Naive B cell (primary cell): ENCODE measurements at regions not wholly inside any gene's neighbourhood (a gene's known extent, or its start where the extent isn't known, plus 50 kb on each side); places are given as distances from the start of the nearest gene placed in this dataset.

Experiments
- ATAC-seq, 2 donors: fragments of 150-1000 bp; cut with Tn5 transposase; 2 replicates each; pipeline ENCODE4 v1.10.0; 2021; ENCODE audit warnings: low read depth in 2 of 2, mild to moderate bottlenecking in 2 of 2, moderate library complexity in 2 of 2
- DNase-seq: peaks from one replicate; pipeline ENCODE4 v3.0.0; 2022
- H3K27ac Mint-ChIP-seq, 6 donors: one replicate each; pipeline ENCODE4 v1.8.0; 2020 to 2022; ENCODE audit warnings: mild to moderate bottlenecking in 6 of 6, mixed read lengths in 6 of 6, moderate library complexity in 5 of 6, inconsistent platforms in 2 of 6
- H3K27me3 Mint-ChIP-seq, 3 donors: one replicate each; pipeline ENCODE4 v1.8.0; 2021 to 2022; ENCODE audit warnings: mixed read lengths in 3 of 3, mild to moderate bottlenecking in 1 of 3
- H3K36me3 Mint-ChIP-seq, 2 donors: one replicate each; pipeline ENCODE4 v1.8.0; 2020 to 2022; ENCODE audit warnings: mixed read lengths in 2 of 2, inconsistent platforms in 1 of 2, mild to moderate bottlenecking in 1 of 2
- H3K4me1 Mint-ChIP-seq, 3 donors: one replicate each; pipeline ENCODE4 v1.8.0; 2020 to 2022; ENCODE audit warnings: mixed read lengths in 3 of 3, inconsistent platforms in 1 of 3, mild to moderate bottlenecking in 1 of 3, moderate library complexity in 1 of 3
- H3K4me3 Mint-ChIP-seq, 8 donors: one replicate each; pipeline ENCODE4 v1.8.0; 2020 to 2022; ENCODE audit warnings: mild to moderate bottlenecking in 8 of 8, mixed read lengths in 8 of 8, moderate library complexity in 8 of 8, inconsistent platforms in 2 of 8
- H3K9me3 Mint-ChIP-seq, 7 donors: one replicate each; pipeline ENCODE4 v1.8.0; 2020 to 2022; ENCODE audit warnings: mixed read lengths in 7 of 7, mild to moderate bottlenecking in 5 of 7, inconsistent platforms in 2 of 7, moderate library complexity in 1 of 7

- Mint-ChIP-seq H3K36me3 (no peaks in the 10 kb centered on the region), H3K27me3 (peaks cover 44 to 82% (median 82%) of the 10 kb centered on the region in 3 donors), H3K4me3 (peak overlapping the region; percentile 91 to 99 (median 96)), H3K4me1 (peaks cover 10 to 31% (median 21%) of the 10 kb centered on the region in 3 donors), H3K27ac (peak overlapping the region; percentile 82 to 98 (median 94)), H3K9me3 (no peaks in the 10 kb centered on the region)
- DNase-seq (no peak), ATAC-seq (peak; percentile 11 to 13)
Measured at GRCh38 chr2:118223511-118223991, 135.3 kb downstream of the INSIG2 start.

DNA sequence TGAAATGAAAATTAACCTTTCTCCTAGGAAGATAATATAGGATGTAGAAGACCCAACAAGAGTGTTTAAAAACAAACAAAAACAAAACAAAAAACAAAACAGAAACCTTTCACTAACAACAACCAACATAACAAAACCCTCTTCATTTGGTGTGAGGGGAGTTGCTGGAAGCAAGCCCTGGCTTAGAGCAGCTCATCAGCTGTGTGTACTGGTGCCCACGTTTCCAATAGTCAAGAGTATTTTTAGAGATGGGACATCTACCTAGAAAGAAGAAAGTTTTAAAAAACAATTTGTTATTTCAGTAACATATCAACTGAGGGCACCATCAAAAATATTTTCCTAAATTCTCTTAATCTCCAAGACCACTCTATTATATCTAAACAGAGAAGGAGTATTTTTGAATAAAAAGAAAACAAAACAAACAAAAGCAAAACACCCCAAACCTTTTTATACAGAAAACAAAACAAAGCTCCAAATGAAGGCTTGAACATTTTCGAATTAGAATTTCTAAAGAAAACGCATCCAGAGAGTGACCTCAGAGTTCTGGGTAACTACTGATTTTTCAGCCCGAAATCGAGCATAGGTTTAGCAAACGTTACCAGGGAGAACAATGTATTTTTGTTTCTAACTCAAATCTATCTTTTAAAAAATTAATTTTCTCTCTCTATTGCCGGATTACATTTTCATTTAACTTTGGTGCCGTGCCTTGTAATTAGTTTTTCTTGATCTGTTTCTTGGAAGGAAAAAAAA is 134.6 kb downstream of the INSIG2 start:
- no peaks in the 10 kb centered on the region for H3K36me3 Mint-ChIP-seq
- no peak for DNase-seq
- no peak for ATAC-seq
- H3K4me1 Mint-ChIP-seq: peaks cover 10 to 31% (median 21%) of the 10 kb centered on the region in 3 donors
- H3K27me3 Mint-ChIP-seq: peaks cover 39 to 82% (median 75%) of the 10 kb centered on the region in 3 donors
- no peaks in the 10 kb centered on the region for H3K9me3 Mint-ChIP-seq
- H3K4me3 Mint-ChIP-seq: peak overlapping the region; percentile 91 to 99 (median 96)
- H3K27ac Mint-ChIP-seq: peak overlapping the region in 5 of 6 donors; percentile 76 to 98 (median 95)

DNA sequence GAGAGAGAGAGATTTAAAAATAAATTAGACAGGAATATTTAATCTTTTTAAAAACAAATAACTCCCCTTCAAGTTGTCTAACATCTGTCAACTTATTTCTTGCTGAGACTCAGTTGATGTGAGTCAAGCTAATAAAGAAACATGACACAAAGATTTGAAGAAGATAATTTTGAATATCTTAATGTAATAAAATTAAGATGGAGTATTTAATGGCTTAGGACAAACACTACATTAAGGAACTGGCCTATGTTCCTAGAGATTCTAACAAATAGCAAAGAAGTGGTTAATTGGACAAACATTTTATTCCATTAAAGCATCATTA is 134.0 kb downstream of the INSIG2 start:
- Mint-ChIP-seq H3K36me3 (no peaks in the 10 kb centered on the region), H3K27ac (peak overlapping the region in 2 of 6 donors; percentile 13 to 44), H3K4me1 (peaks cover 10 to 31% (median 21%) of the 10 kb centered on the region in 3 donors), H3K27me3 (peaks cover 38 to 80% (median 71%) of the 10 kb centered on the region in 3 donors), H3K4me3 (peak overlapping the region in 5 of 8 donors; percentile 54 to 96 (median 93)), H3K9me3 (no peaks in the 10 kb centered on the region)
- DNase-seq (no peak), ATAC-seq (no peak)

GRCh38 chr2:118221536-118222272 is 133.4 kb downstream of the INSIG2 start:
- H3K4me3 Mint-ChIP-seq: peak overlapping the region in 5 of 8 donors; percentile 5 to 94 (median 55)
- H3K27me3 Mint-ChIP-seq: peaks cover 35 to 78% (median 66%) of the 10 kb centered on the region in 3 donors

GRCh38 chr2:118219611-118220010 is 131.3 kb downstream of the INSIG2 start:
- H3K27ac Mint-ChIP-seq: no peak overlapping the region
- DNase-seq (no peak), ATAC-seq (no peak)
- no peaks in the 10 kb centered on the region for H3K9me3 Mint-ChIP-seq
- H3K4me1 Mint-ChIP-seq: peaks cover 10 to 21% (median 13%) of the 10 kb centered on the region in 3 donors
- peaks cover 26 to 69% (median 57%) of the 10 kb centered on the region in 3 donors for H3K27me3 Mint-ChIP-seq
- H3K36me3 Mint-ChIP-seq: no peaks in the 10 kb centered on the region
- H3K4me3 Mint-ChIP-seq: no peak overlapping the region

More at GRCh38 chr2:118221536-118222272, 133.4 kb downstream of the INSIG2 start:
- no peaks in the 10 kb centered on the region for H3K36me3 Mint-ChIP-seq
- peak; percentile 21 to 48 for ATAC-seq
- peaks cover 10 to 31% (median 21%) of the 10 kb centered on the region in 3 donors for H3K4me1 Mint-ChIP-seq
- peak overlapping the region in 2 of 6 donors; percentile 13 to 44 for H3K27ac Mint-ChIP-seq
- no peaks in the 10 kb centered on the region for H3K9me3 Mint-ChIP-seq
- DNase-seq: peak; percentile 50

DNA sequence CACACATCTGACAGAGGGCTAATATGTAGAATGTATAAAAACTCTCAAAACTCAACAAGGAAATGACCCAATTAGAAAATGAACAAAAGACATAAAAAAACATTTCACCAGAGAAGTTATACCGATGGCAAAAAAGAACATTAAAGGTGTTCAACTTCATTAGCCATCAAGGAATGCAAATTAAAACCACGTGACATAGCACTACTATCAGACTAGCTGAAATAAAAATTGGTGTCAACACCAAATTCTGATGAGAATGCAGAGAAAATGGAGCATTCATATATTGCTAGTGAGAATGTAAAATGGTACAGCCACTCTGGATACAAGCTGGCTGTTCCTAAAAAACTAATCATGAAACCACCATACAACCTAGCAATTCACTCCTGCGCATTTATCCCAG is 128.0 kb downstream of the INSIG2 start:
- H3K4me1 Mint-ChIP-seq: no peaks in the 10 kb centered on the region
- H3K9me3 Mint-ChIP-seq: no peaks in the 10 kb centered on the region
- DNase-seq: no peak
- no peak overlapping the region for H3K27ac Mint-ChIP-seq
- H3K4me3 Mint-ChIP-seq: no peak overlapping the region
- H3K36me3 Mint-ChIP-seq: no peaks in the 10 kb centered on the region
- peaks cover 35 to 60% (median 53%) of the 10 kb centered on the region in 3 donors for H3K27me3 Mint-ChIP-seq
- no peak for ATAC-seq

GRCh38 chr2:118209727-118210126 is 121.5 kb downstream of the INSIG2 start:
- DNase-seq (no peak), ATAC-seq (no peak)
- Mint-ChIP-seq H3K4me1 (no peaks in the 10 kb centered on the region), H3K4me3 (no peak overlapping the region), H3K9me3 (no peaks in the 10 kb centered on the region), H3K36me3 (no peaks in the 10 kb centered on the region), H3K27ac (no peak overlapping the region), H3K27me3 (peaks cover 43 to 74% (median 69%) of the 10 kb centered on the region in 3 donors)

GRCh38 chr2:118207889-118208288 is 119.6 kb downstream of the INSIG2 start:
- Mint-ChIP-seq H3K36me3 (no peaks in the 10 kb centered on the region), H3K27me3 (peaks cover 38 to 82% (median 68%) of the 10 kb centered on the region in 3 donors), H3K27ac (no peak overlapping the region), H3K4me3 (no peak overlapping the region), H3K9me3 (no peaks in the 10 kb centered on the region), H3K4me1 (peaks cover 3 to 4% (median 3%) of the 10 kb centered on the region in 3 donors)
- DNase-seq (no peak), ATAC-seq (no peak)

GRCh38 chr2:118202707-118203303 is 114.5 kb downstream of the INSIG2 start:
- H3K4me1 Mint-ChIP-seq: peaks cover 3 to 7% (median 4%) of the 10 kb centered on the region in 3 donors
- no peak overlapping the region for H3K4me3 Mint-ChIP-seq
- peak; percentile 81 to 87 for ATAC-seq
- peak overlapping the region in 1 of 6 donors; percentile 3 for H3K27ac Mint-ChIP-seq
- DNase-seq: peak; percentile 42
- no peaks in the 10 kb centered on the region for H3K36me3 Mint-ChIP-seq
- H3K27me3 Mint-ChIP-seq: peaks cover 28 to 70% (median 48%) of the 10 kb centered on the region in 3 donors
- H3K9me3 Mint-ChIP-seq: no peaks in the 10 kb centered on the region

DNA sequence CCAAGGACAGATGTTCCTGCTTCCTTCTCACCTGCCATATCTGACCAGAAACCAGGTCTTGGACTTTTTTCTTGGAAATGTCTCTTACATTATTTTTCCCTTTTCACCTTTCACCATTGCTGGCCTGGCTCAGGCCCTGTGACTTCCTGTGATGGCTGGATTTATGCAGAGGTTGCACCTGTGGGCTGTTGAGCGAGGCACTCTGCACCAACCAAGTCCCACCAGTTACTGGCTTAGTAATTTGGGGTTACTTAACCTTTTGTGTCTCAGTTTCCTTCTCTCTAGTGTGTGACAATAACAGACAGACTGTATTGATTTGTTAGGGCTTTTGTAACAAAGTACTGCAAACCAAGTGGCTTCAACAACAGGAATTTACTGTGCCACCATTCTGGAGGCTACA is 110.0 kb downstream of the INSIG2 start:
- Mint-ChIP-seq H3K4me1 (peaks cover 3 to 7% (median 4%) of the 10 kb centered on the region in 3 donors), H3K4me3 (no peak overlapping the region), H3K27ac (peak overlapping the region in 1 of 6 donors; percentile 2), H3K9me3 (no peaks in the 10 kb centered on the region), H3K36me3 (no peaks in the 10 kb centered on the region), H3K27me3 (peaks cover 10 to 31% (median 17%) of the 10 kb centered on the region in 3 donors)
- no peak for ATAC-seq
- no peak for DNase-seq

GRCh38 chr2:118197011-118197675 is 108.9 kb downstream of the INSIG2 start:
- Mint-ChIP-seq H3K27ac (no peak overlapping the region), H3K4me1 (no peaks in the 10 kb centered on the region), H3K4me3 (peak overlapping the region in 1 of 8 donors; percentile 30), H3K27me3 (peaks cover 3 to 21% (median 19%) of the 10 kb centered on the region in 3 donors), H3K36me3 (no peaks in the 10 kb centered on the region), H3K9me3 (no peaks in the 10 kb centered on the region)
- DNase-seq (no peak), ATAC-seq (no peak)

DNA sequence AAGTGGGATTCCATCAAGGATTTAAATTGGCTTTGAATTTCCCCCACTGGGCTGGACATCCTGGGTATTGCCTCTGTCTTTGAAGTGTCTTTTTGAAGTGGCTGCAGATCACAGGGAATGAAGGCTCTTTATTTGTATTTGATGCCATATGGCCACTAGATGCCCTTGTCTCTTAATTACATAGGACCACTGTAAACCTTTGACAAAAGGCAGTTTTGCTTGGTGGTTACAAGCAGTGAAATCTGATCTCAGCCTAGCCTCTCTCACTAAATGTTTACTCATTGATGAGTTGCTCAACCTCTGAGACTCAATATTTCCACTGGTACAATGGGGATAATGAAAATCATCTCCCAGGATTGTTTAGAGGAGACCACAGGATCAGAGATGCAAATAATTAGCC is 102.2 kb downstream of the INSIG2 start:
- no peaks in the 10 kb centered on the region for H3K9me3 Mint-ChIP-seq
- ATAC-seq (no peak), DNase-seq (no peak)
- no peak overlapping the region for H3K27ac Mint-ChIP-seq
- peaks cover 3 to 15% (median 6%) of the 10 kb centered on the region in 3 donors for H3K27me3 Mint-ChIP-seq
- H3K36me3 Mint-ChIP-seq: no peaks in the 10 kb centered on the region
- peaks cover 10 to 19% (median 16%) of the 10 kb centered on the region in 3 donors for H3K4me1 Mint-ChIP-seq
- peak overlapping the region in 1 of 8 donors; percentile 96 for H3K4me3 Mint-ChIP-seq

- ATAC-seq (no peak), DNase-seq (no peak)
- Mint-ChIP-seq H3K4me3 (peak overlapping the region; percentile 90 to 99 (median 97)), H3K9me3 (no peaks in the 10 kb centered on the region), H3K27me3 (peaks cover 3 to 10% (median 8%) of the 10 kb centered on the region in 3 donors), H3K4me1 (peaks cover 15 to 27% (median 21%) of the 10 kb centered on the region in 3 donors), H3K27ac (peak overlapping the region; percentile 88 to 96 (median 94)), H3K36me3 (no peaks in the 10 kb centered on the region)
Measured at GRCh38 chr2:118186858-118187254, 98.6 kb downstream of the INSIG2 start.
